HG03378 (cell line): ENCODE measurements at regions not wholly inside any gene's neighbourhood (a gene's known extent, or its start where the extent isn't known, plus 50 kb on each side); places are given as distances from the start of the nearest gene placed in this dataset.

Experiments
- ATAC-seq: cut with Tn5 transposase; IDR thresholded peaks from one replicate; pipeline ENCODE4 v1.9.1; 2021; ENCODE audit warnings: mild to moderate bottlenecking, moderate library complexity; ENCODE audit not compliant: unreplicated experiment

DNA sequence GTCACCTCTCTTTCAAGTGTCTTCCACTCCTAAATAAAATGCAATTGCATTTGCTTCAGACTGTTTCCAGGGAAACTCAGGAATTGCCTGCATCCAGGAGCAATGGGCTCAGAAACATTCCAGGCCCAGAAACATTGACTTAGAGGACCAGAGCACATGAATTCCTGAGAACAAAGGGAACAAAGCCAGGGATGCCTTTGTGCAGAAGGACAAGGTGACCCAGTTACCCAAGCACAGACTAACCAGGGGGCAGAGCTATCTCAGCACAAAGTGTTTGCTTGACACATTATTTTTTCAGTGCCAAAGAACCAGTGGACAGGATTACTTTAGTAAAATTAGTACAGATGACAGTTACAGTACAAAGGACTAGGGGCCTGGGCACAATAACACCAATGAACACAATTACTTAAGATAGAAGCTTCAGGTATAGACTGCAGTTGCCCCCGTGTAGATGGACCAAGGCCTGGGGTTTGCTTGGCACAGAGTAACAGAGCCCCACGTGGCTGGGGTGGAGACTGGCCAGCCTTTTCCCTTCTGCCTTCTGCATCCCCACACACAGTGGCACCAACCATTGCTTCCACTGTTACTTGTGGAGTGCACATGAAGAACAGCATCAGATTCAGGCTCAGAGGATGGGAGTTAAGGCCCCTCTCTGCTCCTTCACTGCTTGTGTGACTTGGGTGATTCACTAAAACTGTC is 500.8 kb downstream of the INSC start:
- no peak for ATAC-seq

DNA sequence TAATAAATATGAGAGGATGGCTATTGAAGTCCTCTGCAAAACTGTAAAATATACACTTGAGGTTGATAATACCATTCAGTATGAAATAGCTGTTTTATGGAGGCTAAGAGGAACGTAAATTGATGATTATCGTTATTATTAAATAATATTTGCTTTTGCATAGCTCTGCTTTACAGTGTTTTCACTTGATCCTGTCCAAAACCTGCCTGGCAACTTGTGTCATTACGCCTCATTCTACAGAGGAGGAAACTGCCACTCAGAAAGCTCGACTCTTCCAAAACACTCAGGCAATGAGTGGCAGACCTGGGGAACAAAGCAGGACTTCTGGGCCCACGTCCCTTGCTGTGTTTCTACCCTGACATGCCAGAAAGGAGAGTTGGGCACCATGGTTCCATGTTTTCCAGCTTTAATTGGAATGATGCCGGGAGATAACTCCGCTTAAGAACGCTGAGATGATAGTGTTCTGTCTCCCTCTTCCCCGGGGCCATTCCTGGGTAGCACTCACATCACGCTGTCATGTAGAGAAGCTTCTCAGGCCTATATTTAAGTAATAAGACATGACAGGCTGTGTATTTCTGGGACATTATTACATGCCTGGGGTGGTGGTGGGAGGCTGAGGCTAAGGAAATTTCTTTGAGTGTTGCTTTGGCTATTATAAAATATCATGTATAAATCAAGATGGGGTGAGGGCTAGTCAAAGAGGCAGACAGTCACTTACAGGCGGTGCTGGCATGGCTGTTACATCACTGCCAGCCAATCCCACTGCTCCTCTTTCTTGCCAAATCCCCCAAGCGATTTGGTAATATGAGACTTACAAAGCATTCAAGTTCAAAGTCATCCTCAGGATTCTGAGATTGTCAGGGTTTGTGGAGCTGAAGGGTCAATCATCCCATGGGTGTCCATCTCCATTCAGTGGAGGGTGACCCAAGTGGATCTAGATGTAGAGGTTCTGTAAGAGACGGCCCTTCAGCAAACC is 501.7 kb downstream of the INSC start:
- no peak for ATAC-seq

GRCh38 chr11:15617126-15617525 is 502.4 kb downstream of the INSC start:
- no peak for ATAC-seq

DNA sequence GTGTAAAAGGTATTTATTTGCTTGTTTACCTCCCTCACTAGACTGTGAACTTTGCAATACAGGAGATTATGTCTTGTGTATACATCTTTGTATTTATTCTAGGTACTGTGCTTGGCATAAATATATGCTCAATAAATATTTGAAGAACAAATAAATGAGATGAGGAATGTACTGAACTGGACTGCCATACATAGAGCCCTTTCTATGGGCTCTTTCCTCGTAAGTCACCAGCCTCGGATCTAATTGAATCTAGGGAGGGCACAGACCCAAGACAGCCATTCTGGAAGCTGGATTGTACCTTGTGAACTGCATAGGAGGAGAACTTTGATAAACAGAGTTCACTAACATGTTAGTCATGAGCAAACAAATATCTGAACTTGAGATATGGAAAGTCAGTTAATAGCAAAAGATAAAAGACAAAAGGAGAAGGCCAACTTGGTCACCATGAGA is 503.9 kb downstream of the INSC start:
- no peak for ATAC-seq

GRCh38 chr11:15621565-15621964 is 506.8 kb downstream of the INSC start:
- no peak for ATAC-seq

- ATAC-seq, result no peak
These were observed 507.6 kb downstream of the INSC start for GRCh38 chr11:15622231-15622890.

GRCh38 chr11:15624701-15625100 is 510.0 kb downstream of the INSC start:
- no peak for ATAC-seq

- ATAC-seq, result no peak
These were observed 511.0 kb downstream of the INSC start for GRCh38 chr11:15625691-15626090.

GRCh38 chr11:15627560-15627959 is 512.8 kb downstream of the INSC start:
- ATAC-seq, result no peak

GRCh38 chr11:15629690-15630321 is 515.1 kb downstream of the INSC start:
- ATAC-seq, result no peak

DNA sequence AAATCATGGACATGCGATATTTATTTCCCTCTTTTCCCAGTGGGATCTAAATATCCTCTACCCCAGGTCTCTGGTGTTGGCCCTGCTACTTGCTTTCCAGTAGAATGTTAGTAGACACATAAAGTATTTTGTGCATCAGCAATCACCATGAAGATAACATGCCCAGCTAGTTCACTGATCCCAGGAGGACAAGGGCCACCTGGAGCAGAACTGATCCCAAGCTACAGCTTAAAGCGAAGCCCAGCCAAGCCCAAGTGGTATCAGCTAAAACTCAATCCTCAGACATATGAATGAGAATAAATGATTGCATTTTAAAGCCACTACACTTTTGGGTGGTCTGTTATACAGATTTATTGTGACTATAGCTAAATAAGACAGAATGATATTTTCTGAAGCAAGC is 516.2 kb downstream of the INSC start:
- no peak for ATAC-seq

GRCh38 chr11:15635521-15635920 is 520.8 kb downstream of the INSC start:
- ATAC-seq, result peak; percentile 64

DNA sequence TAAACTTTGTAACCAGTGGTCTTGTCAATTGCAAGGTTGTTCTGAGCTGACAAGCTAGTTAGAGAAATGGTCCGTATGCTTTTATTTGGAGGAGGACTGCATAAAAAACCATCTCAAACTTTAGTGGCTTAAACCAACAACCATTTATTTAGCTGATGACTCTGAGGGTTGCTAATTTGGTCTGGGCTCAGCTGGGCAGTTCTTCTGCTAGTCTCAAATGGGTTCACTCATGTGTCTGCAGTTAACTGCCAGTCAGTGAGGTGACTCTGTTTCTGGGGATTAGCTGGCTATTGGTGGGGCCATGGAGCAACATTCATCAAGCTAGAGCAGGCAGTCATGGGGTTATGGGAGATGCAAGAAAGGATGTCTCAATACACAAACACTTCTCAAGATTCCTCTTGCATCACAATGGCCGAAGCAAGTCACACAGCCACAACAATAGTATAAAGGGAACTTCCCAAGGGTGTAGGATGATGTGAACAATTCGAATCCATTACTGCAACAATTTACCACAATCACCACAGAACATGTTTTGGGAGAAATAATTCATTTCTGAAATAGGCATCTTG is 521.9 kb downstream of the INSC start:
- no peak for ATAC-seq

GRCh38 chr11:15638386-15638787 is 523.7 kb downstream of the INSC start:
- ATAC-seq, result no peak

DNA sequence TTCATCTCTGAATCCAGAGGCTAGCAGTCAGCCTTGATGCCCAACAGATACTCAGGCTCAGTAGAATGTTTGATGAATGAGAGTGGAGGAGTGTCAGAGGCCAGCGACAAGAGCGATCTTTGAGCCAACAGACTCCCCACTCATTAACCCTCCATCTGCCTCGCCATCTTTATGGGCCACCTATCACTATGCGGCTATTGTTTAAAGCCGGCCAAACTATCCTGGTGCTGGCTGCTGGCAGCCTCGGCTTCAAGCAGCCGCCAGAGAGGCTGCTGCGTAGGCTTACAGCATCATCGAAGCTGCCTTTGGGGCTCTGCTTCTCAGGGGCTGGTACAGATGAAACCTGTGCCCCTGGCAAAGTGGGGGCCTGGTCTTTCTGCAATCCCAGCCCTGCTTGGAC is 525.6 kb downstream of the INSC start:
- ATAC-seq, result no peak

GRCh38 chr11:15641271-15642045 is 526.7 kb downstream of the INSC start:
- no peak for ATAC-seq

DNA sequence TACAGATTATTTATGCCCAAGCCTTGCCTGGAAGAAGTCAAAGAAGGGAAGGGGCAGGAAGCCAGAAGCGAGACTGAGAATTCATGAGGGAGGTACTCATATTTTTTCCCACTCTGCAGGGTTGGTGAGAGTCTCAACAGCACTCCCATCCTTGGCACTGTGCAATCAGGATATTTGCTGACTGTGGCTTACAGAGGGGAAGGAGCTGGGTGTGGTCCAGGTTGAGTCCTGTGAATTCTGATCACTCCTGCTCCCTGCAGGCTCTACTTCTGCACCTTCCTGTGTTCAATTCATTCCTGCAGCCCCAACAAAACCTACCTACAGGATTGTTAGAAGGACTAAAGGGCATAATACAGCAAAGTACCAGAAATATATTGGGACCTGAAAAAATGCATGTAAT is 530.5 kb downstream of the INSC start:
- ATAC-seq, result no peak

GRCh38 chr11:15649371-15650104 is 534.8 kb downstream of the INSC start:
- peak; percentile 21 for ATAC-seq
